Heart left ventricle (tissue), 13 donors: ENCODE measurements at regions not wholly inside any gene's neighbourhood (a gene's known extent, or its start where the extent isn't known, plus 50 kb on each side); places are given as distances from the start of the nearest gene placed in this dataset.

Experiments used
- CTCF ChIP-seq, 12 donors: fragments of 200-600 bp; sonication (generic) in 4 of 12; IDR thresholded peaks; one replicate each; pipeline versions ENCODE4 v1.5.0 to v1.8.0; 2018 to 2022; ENCODE audit warnings: antibody characterized with exemption in 12 of 12, mild to moderate bottlenecking in 5 of 12
- POLR2A ChIP-seq, 2 donors: fragments of 450-650 bp; IDR thresholded peaks; one replicate each; pipeline ENCODE4 v1.6.1; 2017; ENCODE audit warnings: antibody characterized with exemption in 2 of 2, mild to moderate bottlenecking in 2 of 2, moderate library complexity in 2 of 2
- donor health status: ischemic (EF 13 %, LVEDD 7.1; RV severe dilation, severe dysfunction).
- donor health status: DM: no; HTN: yes; CAD: no.
- donor health status: DM: no; HTN: no; CAD: no.
- donor health status: ischemic (EF 25% LVEDD 6.9; RV normal size, moderate dysfunction).
- donor health status: ischemic (EF 25% LVEDD 5.7; RV mildly dilated, moderate dysfunction).
- donor health status: ischemic (EF 35%, LVEDD 5.7; RV mildly dilated, moderate dysfunction).
- donor health status: nonischemic (EF 11% LVEDD 7.7; RV severe dilation, severe dysfunction).
- donor health status: DM: yes; HTN: yes; CAD: no.
- donor health status: PGD.
- donor health status: ischemic (EF 29% LVEDD 5.4; RV normal size, mild dysfunction).
- donor health status: nonischemic (EF 23%, LVEDD 6.1; RV moderate dilation, normal function).

GRCh38 chr6:102355578-102355977 lies 962.1 kb downstream of the GRIK2 start:
- no peak for TF ChIP-seq CTCF (IDR thresholded peaks at IDR 0.05)
- TF ChIP-seq POLR2A (IDR thresholded peaks at IDR 0.05): no peak
